ELF-1 (cell line): ENCODE measurements at regions not wholly inside any gene's neighbourhood (a gene's known extent, or its start where the extent isn't known, plus 50 kb on each side); places are given as distances from the start of the nearest gene placed in this dataset.

ENCODE experiments used
- DNase-seq: peaks from one replicate; pipeline ENCODE4 v3.0.0-alpha.2; 2016; ENCODE audit warnings: low read depth, low spot score

DNA sequence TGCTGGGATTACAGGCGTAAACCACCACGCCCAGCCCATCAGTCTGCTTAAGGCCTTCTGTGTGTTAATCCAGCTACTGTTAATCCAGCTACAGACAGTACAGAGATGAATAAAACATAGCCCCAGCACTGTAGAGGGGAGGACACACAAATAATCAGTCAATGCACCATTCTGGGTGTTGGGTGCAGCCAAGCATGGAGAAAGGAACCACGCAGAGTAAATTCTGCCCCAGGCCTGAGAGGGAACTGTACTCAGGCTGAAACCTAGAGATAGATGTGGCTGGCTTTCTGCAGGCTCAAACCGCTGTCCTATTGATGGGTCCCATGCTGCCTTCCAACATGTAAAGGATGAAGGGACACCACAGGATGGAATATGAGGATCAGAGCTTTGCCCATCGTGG is 136.8 kb upstream of the IGSF21 start:
- DNase-seq = no peak

DNA sequence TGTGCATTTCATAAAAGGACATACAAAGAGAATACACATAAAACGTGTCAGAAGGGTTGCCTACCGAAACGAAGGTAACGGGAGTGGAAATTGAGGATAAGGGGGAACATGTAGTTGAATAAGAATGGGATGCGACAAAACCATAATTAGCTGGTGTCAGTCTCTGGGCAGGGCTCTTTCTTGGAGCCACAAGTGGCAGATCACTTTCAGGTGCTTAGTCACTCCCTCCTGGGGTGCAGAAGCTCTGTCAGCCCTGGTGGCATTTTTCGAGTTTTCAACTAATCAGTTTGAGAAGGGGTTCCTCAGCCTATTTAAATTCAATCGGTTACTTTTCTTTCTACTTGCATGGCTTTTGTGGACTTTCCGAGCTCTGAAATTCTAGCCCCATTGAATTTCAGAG is 133.9 kb upstream of the IGSF21 start:
- DNase-seq = no peak

DNA sequence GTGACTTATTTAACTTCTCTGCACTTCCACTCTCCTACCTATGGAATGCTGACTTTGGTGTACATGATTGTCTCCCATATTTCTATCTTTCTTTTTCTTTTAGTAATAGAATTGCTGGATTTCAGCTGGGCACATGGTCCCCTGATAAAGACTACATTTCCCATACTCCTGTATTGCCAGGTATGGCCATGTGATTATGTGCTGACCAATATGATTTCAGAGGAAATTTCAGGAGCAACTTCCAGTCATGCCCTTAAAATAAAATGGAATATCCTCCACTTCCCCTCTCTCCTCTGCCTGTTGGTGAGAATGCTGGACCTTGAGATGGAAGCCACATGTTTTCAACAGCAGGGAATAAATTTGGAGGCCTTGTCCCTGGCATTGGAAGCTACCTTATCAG is 130.7 kb upstream of the IGSF21 start:
- no peak for DNase-seq

DNA sequence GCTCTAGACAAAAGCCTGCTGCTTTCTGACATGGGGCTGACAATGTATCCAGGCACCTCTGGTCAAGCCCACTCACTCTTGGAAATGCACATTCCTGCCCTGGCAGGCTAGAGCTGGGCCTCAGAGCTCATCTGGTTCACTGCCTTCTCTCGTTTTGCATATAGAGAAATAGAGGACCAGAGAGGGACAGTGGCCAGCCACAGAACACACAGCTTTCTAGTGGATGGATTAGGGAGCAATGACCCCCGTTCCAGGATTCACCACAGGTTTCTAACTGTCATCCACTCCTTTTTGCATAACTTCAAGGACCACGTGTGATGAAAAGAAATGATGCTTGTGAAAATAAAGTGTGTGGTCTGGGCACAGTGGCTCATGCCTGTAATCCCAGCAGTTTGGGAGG is 129.6 kb upstream of the IGSF21 start:
- DNase-seq = no peak

DNA sequence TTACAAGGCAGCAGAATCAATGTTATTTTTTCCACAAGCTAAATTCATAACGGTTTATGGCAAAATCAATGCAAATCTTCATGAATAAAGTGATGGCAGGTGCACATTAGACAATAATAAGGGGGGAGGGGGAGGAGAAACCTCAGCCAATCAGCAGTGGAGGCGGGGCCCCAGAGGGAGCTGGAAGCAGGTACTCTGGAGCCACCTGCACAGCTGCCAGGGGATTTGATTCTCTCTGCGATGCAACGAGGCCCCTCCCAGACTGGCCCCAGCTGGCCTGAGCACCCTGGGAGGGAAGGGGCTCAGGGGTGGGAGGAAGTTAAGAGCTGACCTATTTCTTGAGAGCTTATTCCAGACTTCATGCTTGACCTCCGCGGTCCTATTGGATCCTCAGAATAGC is 127.8 kb upstream of the IGSF21 start:
- DNase-seq = no peak

DNA sequence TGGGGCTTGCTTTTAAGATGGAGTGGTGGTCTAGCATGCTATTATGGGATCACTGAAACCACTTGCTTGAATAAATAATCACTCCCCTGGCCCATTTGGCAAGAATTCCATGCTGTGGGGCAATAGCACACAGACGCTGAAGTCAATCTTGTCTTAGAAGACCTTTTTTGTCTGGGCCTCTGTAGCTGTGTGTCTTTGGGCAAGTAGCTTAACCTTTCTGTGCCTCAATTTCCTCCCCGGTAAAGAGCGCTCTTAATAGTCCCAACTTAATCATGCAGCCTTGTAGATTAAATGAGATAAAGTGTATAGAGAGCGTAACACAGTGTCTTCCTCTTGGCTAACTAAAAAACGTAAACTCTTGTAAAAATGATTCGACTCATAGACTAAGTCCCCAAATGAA is 125.4 kb upstream of the IGSF21 start:
- DNase-seq = no peak

DNA sequence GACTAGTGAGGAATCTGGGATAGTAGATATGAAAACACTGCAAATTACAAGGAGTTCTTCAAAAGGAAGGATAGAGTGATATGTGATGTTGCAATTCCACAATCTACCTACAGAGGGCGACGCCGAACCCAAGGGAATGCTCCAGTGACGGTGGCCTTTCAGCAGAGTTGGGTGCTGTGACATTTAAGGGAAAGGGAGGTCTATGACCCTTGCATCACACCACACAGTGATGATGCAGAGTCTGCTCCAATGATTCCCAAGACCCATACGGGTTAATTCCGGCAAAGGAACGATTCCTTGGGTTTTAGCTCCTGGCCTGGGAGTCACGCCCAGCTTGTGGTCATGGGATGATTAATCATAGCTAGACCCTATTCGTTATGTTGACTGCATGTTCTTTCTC is 123.0 kb upstream of the IGSF21 start:
- peak; percentile 32 for DNase-seq

DNA sequence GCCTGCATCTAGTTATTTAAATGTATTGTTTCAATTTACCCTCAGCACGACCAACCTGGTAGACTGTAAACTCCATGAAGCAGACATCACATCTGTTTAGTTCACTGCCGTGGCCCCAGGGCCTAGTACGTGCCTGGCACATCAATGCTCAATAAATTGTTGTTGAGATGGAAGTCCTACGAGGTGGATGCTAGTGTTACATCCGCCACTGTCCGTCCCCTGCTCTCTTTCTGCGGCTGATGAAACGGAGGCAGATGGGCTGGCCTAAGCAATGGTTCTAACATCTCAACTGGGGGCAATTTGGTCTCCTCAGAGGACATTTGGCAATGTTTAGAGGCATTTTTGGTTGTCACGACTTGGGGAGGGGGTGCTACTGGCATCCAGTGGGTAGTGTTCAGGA is 121.4 kb upstream of the IGSF21 start:
- DNase-seq = no peak

DNA sequence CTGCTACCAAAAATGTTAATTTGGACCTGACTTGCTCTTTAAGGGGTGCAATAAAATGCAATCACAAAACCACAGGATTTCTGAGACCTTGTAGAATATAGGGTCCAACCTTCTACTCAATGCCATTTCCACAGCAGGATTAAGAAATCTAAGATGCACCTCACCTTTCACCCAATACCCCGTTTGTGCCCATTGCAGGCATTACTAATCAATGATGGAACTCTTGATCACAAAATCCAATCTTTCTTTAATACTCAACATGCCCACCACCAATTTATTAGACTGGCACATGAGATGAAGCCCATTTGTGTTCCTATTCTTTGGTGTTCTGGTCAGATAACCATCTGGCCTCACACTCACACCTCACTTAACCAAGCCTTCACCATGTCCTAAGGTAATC is 117.2 kb upstream of the IGSF21 start:
- no peak for DNase-seq

DNA sequence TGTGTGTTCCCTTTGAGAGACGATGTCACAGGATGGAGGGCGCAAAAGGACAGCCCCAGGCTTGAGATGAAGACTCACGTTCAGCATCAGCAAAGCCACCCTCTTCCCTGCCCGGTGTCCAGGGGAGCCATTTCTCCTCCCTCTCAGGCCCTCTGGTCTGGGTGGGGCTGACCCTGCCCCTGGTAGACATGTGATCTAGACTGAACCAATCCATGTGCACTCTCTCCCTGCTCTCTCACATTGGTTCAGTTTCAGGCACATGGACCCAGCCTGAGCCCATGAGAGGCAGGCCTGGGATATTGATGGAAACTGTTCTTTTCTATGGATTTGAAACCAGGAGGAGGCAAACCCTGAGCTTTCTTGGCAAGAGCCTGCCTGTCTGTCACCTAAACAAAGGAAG is 115.6 kb upstream of the IGSF21 start:
- no peak for DNase-seq

DNA sequence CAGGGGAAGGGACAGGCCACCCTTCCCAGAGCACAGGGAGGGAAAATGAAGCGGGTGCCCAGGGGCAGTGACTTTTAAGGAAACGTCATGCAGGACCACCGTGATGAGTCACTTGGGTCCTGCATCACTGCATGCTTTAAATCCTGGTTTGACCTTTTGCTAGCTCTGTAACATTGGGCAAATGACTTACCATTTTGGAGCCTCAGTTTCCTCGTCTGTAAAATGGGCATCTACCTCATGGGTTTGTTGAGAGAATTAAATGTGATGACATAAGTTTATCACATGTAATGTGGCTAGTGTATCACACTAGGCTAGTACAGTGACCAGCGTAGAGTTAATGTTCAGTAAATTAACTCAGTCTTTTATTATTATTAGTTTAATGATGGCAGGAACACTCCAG is 114.8 kb upstream of the IGSF21 start:
- DNase-seq = no peak

DNA sequence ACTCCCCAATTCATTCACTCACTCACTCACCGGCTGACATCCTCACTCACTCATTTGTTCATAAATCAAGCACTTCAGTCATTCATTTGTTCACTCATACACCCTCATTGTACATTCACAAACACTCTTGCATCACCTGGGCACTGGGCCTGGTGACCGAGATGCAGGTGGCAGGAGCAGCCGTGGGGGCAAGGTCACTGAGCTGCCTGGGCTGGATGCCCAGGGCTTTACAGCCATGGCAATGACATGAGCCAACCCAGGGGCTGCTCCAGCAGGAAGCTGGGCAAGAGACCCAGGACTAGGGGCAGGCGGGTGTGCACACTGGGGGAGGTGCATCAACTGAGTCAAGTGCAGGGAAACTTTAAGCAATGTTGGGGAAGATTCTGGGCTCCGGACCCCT is 113.6 kb upstream of the IGSF21 start:
- no peak for DNase-seq

DNA sequence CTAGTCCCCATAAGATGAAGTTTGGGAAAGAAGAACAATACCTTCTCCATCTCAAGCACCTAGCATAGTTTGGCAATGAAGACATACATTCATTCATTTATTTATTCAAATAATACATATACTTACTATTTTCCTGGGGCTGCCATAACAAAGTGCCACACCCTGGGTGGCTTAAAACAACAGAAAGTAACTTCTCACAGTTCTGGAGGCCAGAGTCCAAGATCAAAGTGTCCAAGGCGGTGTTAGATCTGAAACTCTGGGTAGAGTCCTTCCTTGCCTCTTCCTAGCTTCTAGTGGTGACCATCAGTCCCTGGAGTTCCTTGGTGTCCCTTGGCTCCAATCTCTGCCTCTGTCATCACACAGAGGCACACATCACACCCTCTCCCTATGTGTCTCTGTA is 112.1 kb upstream of the IGSF21 start:
- no peak for DNase-seq

DNA sequence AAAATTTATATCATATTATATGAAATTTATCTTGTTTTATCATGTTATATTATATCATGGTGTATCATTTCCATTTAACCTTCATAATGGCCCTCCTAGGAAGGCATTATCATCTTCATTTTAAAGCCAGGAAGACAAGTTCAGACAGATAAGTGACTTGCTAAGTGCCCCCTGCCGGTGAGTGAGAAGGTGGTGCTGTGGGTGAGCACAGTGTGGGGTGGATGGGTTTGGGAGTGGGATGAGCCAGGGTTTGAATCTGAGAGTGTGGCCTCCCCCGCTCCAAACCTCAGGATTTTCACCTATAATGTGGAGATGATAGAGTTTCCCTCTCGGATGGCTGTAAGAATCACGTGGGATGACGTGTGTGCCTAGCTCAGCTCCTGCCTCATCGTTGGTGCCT is 108.7 kb upstream of the IGSF21 start:
- no peak for DNase-seq

DNA sequence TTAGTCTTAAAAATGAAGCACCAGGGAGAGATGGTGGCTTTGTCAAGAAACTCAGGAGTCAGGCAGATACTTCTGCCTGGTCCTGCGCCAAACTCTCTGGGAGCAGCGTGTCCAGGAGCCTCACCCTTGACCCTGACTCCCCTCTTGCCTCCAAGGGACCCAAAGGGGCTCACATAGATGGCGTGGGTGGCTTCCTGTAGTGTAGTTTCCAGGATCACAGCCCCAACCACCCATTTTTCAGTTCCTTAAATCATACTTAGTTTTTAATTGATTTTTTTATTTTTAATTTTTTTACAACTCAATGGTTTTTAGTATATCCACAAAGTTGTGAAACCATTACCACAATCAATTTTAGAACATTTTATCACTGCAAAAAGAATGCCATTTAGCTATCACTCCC is 107.7 kb upstream of the IGSF21 start:
- DNase-seq = no peak

DNA sequence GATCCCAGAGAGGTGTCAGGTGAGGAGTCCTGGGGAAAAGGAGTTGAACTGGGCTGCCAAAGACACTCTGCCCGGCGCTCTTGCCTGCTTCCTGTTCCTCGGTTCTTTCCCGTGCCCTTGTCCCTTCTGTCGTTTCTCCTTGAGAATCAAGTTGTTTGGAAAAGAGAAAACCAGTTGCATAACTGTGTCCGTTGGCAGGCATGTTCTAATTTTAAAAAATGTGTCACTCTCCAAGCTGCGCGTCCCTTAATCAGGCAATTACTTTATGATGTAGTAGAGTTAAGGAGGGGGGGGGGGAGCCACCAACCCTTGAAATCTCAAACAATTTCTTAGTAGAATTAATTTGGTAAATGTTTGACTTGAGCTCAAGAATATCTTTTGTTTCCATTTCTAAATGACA is 105.9 kb upstream of the IGSF21 start:
- DNase-seq = no peak

DNA sequence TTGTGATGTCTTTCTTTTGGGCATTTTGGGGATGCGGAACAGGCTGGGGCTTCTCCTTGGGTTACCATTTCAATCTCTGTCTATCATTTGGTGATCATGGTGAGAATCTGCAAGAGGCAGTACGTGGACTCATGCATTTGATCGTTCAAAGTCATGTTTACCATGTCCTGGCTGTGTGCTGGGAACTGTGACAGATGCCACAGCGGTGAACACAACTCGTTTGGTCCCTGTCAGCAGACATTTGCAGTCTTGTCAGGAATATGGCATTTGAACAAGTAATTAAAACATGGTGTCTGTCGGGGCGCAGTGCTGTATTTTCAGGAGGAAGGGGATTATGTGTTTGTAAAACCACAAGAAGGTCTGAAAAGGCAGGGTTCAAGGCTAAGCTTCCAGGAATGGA is 103.3 kb upstream of the IGSF21 start:
- no peak for DNase-seq

DNA sequence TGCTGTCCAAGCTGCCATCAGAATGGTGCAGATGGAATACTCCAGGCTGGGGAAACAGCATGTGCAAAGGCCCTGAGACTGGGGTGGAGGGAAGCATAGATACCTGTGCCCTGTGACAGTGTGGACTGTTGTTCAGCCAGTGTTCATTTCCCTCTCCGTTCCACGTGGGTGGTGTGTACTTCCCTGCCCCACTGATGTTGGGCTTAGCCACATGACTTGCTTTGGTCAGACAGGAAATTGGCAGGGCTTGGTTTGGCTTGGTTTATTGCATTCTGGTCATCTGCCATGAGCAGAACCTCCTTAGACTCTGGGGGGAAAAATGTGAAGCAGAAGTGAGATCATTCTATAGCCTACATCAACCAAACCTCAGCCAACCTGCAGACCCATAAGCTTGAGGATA is 102.4 kb upstream of the IGSF21 start:
- DNase-seq = no peak

DNA sequence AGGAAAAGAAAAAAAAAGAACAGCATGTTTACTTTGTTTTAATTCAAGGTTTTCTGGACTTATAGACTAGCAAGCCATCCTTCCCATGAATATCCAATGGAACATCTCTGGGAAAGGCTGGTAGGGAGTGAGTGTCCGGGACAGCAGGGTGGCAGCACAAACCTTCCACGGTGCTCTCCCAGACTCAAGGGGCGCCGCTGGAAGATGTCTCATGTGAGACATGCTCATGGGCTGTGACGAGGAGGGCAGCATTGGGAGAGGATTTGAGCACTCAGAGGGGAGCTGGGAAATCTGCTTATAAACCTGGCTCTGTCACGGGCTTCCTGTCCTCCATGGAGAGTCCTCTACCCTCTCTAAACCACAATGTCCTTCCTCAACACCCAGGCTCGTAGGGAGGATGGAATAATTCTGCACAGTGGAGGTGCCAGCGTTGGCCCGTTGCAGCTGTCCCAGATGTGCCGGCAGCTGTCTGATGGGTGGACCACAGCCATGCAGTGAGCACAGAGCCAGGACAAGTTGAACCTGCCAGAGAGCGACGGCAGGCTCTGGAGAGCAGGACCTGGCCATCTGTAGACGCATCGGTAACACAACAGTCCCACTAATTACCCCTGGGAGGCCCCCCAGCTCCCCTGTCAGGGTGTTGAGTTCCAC is 100.1 kb upstream of the IGSF21 start:
- no peak for DNase-seq

DNA sequence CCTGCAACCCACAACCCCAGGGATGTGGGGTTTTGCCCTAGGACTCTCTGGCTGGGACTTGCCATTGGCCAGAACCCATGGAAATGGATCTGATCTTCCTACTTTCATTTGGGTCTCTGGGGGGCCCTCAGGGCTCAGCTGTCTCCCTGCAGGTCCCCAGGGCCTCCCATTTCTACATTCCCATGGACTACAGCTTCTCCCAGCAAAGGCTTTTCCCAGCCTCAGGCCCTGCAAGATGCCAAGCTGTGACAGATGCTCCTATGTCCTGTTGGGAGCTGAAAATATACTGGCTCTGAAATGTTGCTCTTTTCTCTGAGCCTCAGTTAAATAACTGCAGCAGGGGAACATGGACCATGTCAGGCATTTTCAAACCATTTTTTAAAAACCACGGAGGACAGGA is 99.5 kb upstream of the IGSF21 start:
- no peak for DNase-seq

DNA sequence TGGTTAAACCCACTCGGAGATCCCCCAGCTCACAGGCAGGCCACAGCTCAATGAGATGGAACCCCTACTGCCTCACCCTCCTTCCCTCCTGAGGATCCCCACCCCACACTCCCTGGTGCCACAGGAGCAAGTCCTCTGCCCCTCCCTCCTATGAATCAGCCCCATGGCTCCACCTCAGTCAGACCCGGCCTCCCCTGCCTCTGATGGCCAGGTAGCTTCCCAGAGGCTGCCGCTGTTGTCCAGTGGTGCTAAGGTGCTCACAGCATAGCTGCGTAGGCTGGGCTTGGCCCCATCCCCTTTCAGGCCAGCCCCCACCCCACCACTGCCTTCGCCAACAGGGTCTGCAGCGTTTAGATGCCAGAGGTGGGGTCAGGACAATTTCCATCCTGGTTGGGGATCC is 98.5 kb upstream of the IGSF21 start:
- DNase-seq = no peak

DNA sequence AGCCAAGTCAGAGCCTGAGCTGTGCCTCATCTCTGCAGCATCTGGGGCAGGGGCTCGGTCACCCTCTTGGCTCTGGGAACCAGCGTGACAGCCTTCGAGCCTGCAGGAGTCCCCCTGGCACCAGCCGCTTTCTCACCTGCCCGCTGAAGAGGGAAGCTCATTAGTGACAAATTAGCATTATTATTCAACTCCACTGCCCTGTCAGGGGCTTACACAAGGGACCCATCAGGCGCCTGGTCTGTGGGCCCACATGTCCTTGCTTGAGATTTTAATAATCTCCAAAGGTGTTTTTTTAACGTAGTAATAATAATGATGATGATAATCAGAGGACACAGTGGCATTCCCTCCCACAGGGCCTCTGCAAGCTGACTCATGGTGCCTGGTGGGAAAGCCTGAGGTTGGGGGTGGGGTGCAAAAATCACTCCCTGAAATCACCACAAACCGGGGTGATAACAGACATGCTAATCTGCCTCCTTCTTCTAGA is 98.1 kb upstream of the IGSF21 start:
- DNase-seq = no peak

DNA sequence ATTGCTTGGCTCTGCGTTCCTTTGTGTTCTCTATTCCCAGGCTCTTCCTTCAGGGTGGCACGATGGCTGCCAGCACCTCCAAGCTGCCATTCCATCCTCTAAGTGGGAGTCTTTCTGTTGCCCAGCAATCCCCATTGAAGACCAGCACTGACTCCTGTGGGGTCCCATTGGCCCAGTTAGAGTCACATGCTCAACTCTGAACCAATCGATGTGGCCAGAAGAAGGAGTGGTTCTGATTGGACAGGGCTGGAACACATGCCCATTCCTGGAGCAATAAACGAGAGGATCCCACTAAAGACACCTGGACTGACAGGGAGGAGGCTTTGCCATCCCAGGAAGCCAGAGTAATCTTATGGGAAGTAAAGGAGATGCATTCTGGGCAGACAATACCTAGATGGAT is 97.2 kb upstream of the IGSF21 start:
- DNase-seq = no peak

DNA sequence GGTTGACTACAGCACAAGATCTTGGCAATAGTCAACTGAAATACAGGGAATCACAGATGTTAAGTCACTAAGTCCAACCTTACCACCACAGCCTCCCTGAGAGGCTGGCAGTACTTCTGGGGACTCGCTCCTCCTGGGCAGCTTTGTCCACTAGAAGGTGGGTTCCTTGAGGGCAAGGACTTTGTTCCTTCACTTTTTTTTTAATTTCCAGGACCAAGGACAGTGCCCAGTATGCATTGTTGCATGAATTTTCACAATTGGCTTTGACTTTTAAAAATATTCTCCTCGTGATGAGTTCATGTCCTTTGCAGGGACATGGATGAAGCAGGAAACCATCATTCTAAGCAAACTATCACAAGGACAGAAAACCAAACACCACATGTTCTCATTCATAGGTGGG is 96.7 kb upstream of the IGSF21 start:
- no peak for DNase-seq
